ENCODE measurements at regions not wholly inside any gene's neighbourhood (a gene's known extent, or its start where the extent isn't known, plus 50 kb on each side); places are given as distances from the start of the nearest gene placed in this dataset.

DNA sequence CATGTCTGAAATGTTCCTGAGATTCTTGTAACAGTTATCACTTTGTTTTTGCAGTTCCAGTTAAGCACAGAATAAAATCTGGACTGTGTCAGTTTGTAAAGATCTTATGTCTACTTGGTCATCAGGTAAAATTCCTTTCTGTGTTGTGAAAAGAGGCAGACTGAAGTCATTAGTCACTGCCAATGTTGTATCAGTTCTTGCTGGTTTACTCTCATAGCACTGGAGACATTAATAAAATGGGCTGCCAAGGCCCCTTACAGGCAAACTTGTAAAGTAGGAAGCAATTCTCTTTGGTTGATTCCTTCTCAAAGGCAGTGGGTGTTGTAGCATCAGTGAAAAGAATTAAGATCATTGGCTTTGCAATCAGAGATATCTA lies 61.4 kb upstream of the ST6GALNAC3 start:
- H3K27me3 ChIP-seq (ENCODE audit: insufficient read depth, low read length, poor library complexity, severe bottlenecking): no peaks in the 10 kb centered on the region
- no peaks in the 10 kb centered on the region for H3K9me2 ChIP-seq (replicated peaks; ENCODE audit: low read depth, low read length)
- no peaks in the 10 kb centered on the region for H3K36me3 ChIP-seq (ENCODE audit: insufficient read depth, low read length)
- H4K20me1 ChIP-seq (ENCODE audit: insufficient read depth, low read length, poor library complexity, severe bottlenecking): no peaks in the 10 kb centered on the region
- no peaks in the 10 kb centered on the region for H3F3A ChIP-seq (ENCODE audit: low read depth)
- H2AFZ ChIP-seq (ENCODE audit: low read length): no peak overlapping the region
- no peaks in the 10 kb centered on the region for H3K79me2 ChIP-seq (ENCODE audit: insufficient read depth, low read length)
- H3K9ac ChIP-seq (ENCODE audit: low read depth, low read length, poor library complexity, severe bottlenecking): no peak overlapping the region
- H3K9me3 ChIP-seq (ENCODE audit: insufficient read depth, low read depth, low read length): no peaks in the 10 kb centered on the region
- no peaks in the 10 kb centered on the region for H3K4me1 ChIP-seq (ENCODE audit: insufficient read depth, low read length, poor library complexity, severe bottlenecking)
- no peak overlapping the region for H3K4me3 ChIP-seq (ENCODE audit: low read length, poor library complexity, severe bottlenecking)
- no peak overlapping the region for H3K4me2 ChIP-seq (ENCODE audit: low read depth, low read length, poor library complexity, severe bottlenecking)
- TF ChIP-seq EZH2phosphoT487 (IDR thresholded peaks at IDR 0.05; ENCODE audit: borderline replicate concordance): no peak
- TF ChIP-seq, protein P1, sequence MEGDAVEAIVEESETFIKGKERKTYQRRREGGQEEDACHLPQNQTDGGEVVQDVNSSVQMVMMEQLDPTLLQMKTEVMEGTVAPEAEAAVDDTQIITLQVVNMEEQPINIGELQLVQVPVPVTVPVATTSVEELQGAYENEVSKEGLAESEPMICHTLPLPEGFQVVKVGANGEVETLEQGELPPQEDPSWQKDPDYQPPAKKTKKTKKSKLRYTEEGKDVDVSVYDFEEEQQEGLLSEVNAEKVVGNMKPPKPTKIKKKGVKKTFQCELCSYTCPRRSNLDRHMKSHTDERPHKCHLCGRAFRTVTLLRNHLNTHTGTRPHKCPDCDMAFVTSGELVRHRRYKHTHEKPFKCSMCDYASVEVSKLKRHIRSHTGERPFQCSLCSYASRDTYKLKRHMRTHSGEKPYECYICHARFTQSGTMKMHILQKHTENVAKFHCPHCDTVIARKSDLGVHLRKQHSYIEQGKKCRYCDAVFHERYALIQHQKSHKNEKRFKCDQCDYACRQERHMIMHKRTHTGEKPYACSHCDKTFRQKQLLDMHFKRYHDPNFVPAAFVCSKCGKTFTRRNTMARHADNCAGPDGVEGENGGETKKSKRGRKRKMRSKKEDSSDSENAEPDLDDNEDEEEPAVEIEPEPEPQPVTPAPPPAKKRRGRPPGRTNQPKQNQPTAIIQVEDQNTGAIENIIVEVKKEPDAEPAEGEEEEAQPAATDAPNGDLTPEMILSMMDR (conservative IDR thresholded peaks at IDR 0.05; ENCODE audit: low read length): no peak

DNA sequence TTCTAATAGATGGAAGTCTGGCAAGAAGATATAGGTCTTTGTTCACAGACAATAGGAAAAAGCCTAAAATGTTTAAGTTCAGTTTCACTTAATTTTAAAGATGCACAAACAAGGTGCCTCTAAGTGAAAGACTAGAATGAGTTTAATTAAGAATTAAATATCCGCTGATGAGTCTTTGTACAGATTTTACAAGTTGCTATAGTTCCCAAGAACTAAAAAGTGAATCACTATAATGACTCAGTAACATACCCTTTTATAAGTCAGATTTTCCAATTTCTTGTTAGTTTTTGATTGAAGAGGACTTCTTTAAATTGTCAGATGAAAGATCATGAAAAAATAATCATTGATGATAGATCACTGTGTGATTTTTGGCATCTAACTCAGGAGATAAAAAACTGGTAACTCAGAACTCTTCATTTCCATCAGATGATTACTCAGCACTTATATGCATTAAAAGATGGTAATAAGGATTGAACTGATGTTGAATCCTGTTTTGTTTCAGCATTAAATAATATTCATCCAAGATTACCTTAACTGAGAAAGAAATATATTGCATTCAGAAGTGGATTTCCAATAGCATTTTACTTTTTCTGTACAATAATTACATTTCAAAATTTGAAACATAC lies 59.0 kb upstream of the ST6GALNAC3 start:
- Histone ChIP-seq H3F3A (ENCODE audit: low read depth) (no peaks in the 10 kb centered on the region), H3K9me3 (ENCODE audit: insufficient read depth, low read depth, low read length) (no peaks in the 10 kb centered on the region), H4K20me1 (ENCODE audit: insufficient read depth, low read length, poor library complexity, severe bottlenecking) (no peaks in the 10 kb centered on the region), H3K4me2 (ENCODE audit: low read depth, low read length, poor library complexity, severe bottlenecking) (no peak overlapping the region), H3K4me1 (ENCODE audit: insufficient read depth, low read length, poor library complexity, severe bottlenecking) (no peaks in the 10 kb centered on the region), H3K36me3 (ENCODE audit: insufficient read depth, low read length) (no peaks in the 10 kb centered on the region), H3K4me3 (ENCODE audit: low read length, poor library complexity, severe bottlenecking) (no peak overlapping the region), H2AFZ (ENCODE audit: low read length) (no peak overlapping the region), H3K27me3 (ENCODE audit: insufficient read depth, low read length, poor library complexity, severe bottlenecking) (no peaks in the 10 kb centered on the region), H3K9ac (ENCODE audit: low read depth, low read length, poor library complexity, severe bottlenecking) (no peak overlapping the region), H3K79me2 (ENCODE audit: insufficient read depth, low read length) (no peaks in the 10 kb centered on the region), H3K9me2 (replicated peaks; ENCODE audit: low read depth, low read length) (no peaks in the 10 kb centered on the region)
- TF ChIP-seq, protein P1 (conservative IDR thresholded peaks at IDR 0.05; ENCODE audit: low read length): no peak
- no peak for TF ChIP-seq EZH2phosphoT487 (IDR thresholded peaks at IDR 0.05; ENCODE audit: borderline replicate concordance)

DNA sequence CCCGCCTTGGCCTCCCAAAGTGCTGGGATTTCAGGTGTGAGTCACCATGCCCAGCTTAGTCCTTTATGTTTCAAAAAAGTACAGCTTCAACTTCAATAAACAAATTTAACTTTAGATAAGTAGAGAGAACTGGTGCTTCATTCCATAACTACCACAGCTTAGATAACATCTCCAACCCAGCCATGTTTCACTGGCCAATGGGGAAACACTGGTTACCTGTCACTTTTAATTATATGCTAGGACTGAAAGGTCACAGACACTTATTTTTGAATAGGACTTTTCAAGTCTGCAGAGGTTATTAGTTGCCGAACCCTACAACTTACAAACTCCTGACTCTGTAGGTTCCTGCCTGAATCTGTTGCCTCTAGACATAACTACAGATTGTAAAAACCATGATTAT lies 56.5 kb upstream of the ST6GALNAC3 start:
- no peaks in the 10 kb centered on the region for H3K4me1 ChIP-seq (ENCODE audit: insufficient read depth, low read length, poor library complexity, severe bottlenecking)
- no peaks in the 10 kb centered on the region for H3K79me2 ChIP-seq (ENCODE audit: insufficient read depth, low read length)
- no peaks in the 10 kb centered on the region for H4K20me1 ChIP-seq (ENCODE audit: insufficient read depth, low read length, poor library complexity, severe bottlenecking)
- H3K4me2 ChIP-seq (ENCODE audit: low read depth, low read length, poor library complexity, severe bottlenecking): no peak overlapping the region
- no peak overlapping the region for H2AFZ ChIP-seq (ENCODE audit: low read length)
- no peak for TF ChIP-seq EZH2phosphoT487 (IDR thresholded peaks at IDR 0.05; ENCODE audit: borderline replicate concordance)
- TF ChIP-seq, protein P1 (conservative IDR thresholded peaks at IDR 0.05; ENCODE audit: low read length): no peak
- no peaks in the 10 kb centered on the region for H3K9me3 ChIP-seq (ENCODE audit: insufficient read depth, low read depth, low read length)
- H3K9me2 ChIP-seq (replicated peaks; ENCODE audit: low read depth, low read length): no peaks in the 10 kb centered on the region
- no peaks in the 10 kb centered on the region for H3K36me3 ChIP-seq (ENCODE audit: insufficient read depth, low read length)
- H3K27me3 ChIP-seq (ENCODE audit: insufficient read depth, low read length, poor library complexity, severe bottlenecking): no peaks in the 10 kb centered on the region
- no peak overlapping the region for H3K9ac ChIP-seq (ENCODE audit: low read depth, low read length, poor library complexity, severe bottlenecking)
- H3K4me3 ChIP-seq (ENCODE audit: low read length, poor library complexity, severe bottlenecking): no peak overlapping the region
- H3F3A ChIP-seq (ENCODE audit: low read depth): no peaks in the 10 kb centered on the region

Measured in Loucy (cell line).